ENCODE measurements at regions not wholly inside any gene's neighbourhood (a gene's known extent, or its start where the extent isn't known, plus 50 kb on each side); places are given as distances from the start of the nearest gene placed in this dataset.

GRCh38 chr1:78301141-78301540 lies 189.6 kb upstream of the PTGFR start:
- H3K27me3 ChIP-seq (ENCODE audit: low read length) = no peaks in the 10 kb centered on the region
- CTCF ChIA-PET = no interaction called here

GRCh38 chr1:78303620-78304019 lies 187.2 kb upstream of the PTGFR start:
- H3K27ac ChIP-seq (ENCODE audit: low read length) = peak overlapping the region; percentile 59
- peak; percentile 96 for DNase-seq
- CTCF ChIA-PET = interaction anchor here (0.6 kb wide), 3 partner anchors 27 to 197 kb away, joined by 3 to 4 read pairs (median 3); no protein-coding TSS in a partner anchor

More at GRCh38 chr1:78301141-78301540, 189.6 kb upstream of the PTGFR start:
- no peak overlapping the region for H2AFZ ChIP-seq (ENCODE audit: low read length)
- H3K27ac ChIP-seq (ENCODE audit: low read length) = no peak overlapping the region
- DNase-seq (no peak), ATAC-seq (no peak)
- H3K79me2 ChIP-seq (ENCODE audit: low read length) = no peaks in the 10 kb centered on the region
- H3K4me2 ChIP-seq (ENCODE audit: low read length) = no peak overlapping the region
- H3K9ac ChIP-seq (ENCODE audit: low read length) = no peak overlapping the region
- no peaks in the 10 kb centered on the region for H3K9me3 ChIP-seq (ENCODE audit: low read length)
- H3F3A ChIP-seq (ENCODE audit: low read length, unreplicated experiment) = peaks cover 11% of the 10 kb centered on the region
- POLR2A ChIA-PET (ENCODE audit: unreplicated experiment) = no interaction called here
- 0 out of 2 replicates have a peak, but pooled peaks cover 3% of the 10 kb centered on the region for H3K9me2 ChIP-seq (replicated peaks; ENCODE audit: low read length)
- H4K20me1 ChIP-seq (ENCODE audit: low read length) = no peaks in the 10 kb centered on the region
- H3K4me1 ChIP-seq (ENCODE audit: insufficient read depth, low read length) = peaks cover 26% of the 10 kb centered on the region
- peaks cover 6% of the 10 kb centered on the region; the same call in 1 of the 2 replicates for H3K36me3 ChIP-seq (ENCODE audit: low read depth, low read length)
- no peak overlapping the region for H3K4me3 ChIP-seq (ENCODE audit: low read length)
- no TSS peak for BruUV-seq (replicated peaks)
- TF ChIP-seq EZH2phosphoT487 (IDR thresholded peaks at IDR 0.05; ENCODE audit: borderline replicate concordance, low read length) (no peak), CTCF (conservative IDR thresholded peaks at IDR 0.05; ENCODE audit: low read depth, low read length) (no peak), EZH2 (IDR thresholded peaks at IDR 0.05; ENCODE audit: low read length, unreplicated experiment) (no peak)
- intact Hi-C loops (cut with micrococcal nuclease) = no loop called here

More at GRCh38 chr1:78303620-78304019, 187.2 kb upstream of the PTGFR start:
- ATAC-seq = peak; percentile 98
- H4K20me1 ChIP-seq (ENCODE audit: low read length) = no peaks in the 10 kb centered on the region
- no peaks in the 10 kb centered on the region for H3K79me2 ChIP-seq (ENCODE audit: low read length)
- H3K36me3 ChIP-seq (ENCODE audit: low read depth, low read length) = peaks cover 6% of the 10 kb centered on the region; the same call in 1 of the 2 replicates
- no peak overlapping the region for H2AFZ ChIP-seq (ENCODE audit: low read length)
- POLR2A ChIA-PET (ENCODE audit: unreplicated experiment) = interaction anchor here (1.0 kb wide), 1 partner anchor 49 kb away, joined by 3 read pairs; no protein-coding TSS in a partner anchor
- H3K9me3 ChIP-seq (ENCODE audit: low read length) = no peaks in the 10 kb centered on the region
- no peaks in the 10 kb centered on the region for H3K9me2 ChIP-seq (replicated peaks; ENCODE audit: low read length)
- no TSS peak for BruUV-seq (replicated peaks)
- peaks cover 26% of the 10 kb centered on the region for H3K4me1 ChIP-seq (ENCODE audit: insufficient read depth, low read length)
- peaks cover 11% of the 10 kb centered on the region for H3F3A ChIP-seq (ENCODE audit: low read length, unreplicated experiment)
- no peak overlapping the region for H3K4me3 ChIP-seq (ENCODE audit: low read length)
- no peaks in the 10 kb centered on the region for H3K27me3 ChIP-seq (ENCODE audit: low read length)
- peak overlapping the region; percentile 40 for H3K4me2 ChIP-seq (ENCODE audit: low read length)
- no peak overlapping the region for H3K9ac ChIP-seq (ENCODE audit: low read length)
- no peak for TF ChIP-seq EZH2phosphoT487 (IDR thresholded peaks at IDR 0.05; ENCODE audit: borderline replicate concordance, low read length)
- no peak for TF ChIP-seq CTCF (conservative IDR thresholded peaks at IDR 0.05; ENCODE audit: low read depth, low read length)
- no peak for TF ChIP-seq EZH2 (IDR thresholded peaks at IDR 0.05; ENCODE audit: low read length, unreplicated experiment)
- intact Hi-C loops (cut with micrococcal nuclease) = no loop called here

Data from PC-3 (cell line).